HCT116 (cell line): ENCODE measurements at regions not wholly inside any gene's neighbourhood (a gene's known extent, or its start where the extent isn't known, plus 50 kb on each side); places are given as distances from the start of the nearest gene placed in this dataset.
A peak's percentile ranks its signal among the peaks of the same experiment; 100 is the strongest.

Experiments used
- ATAC-seq: fragments of 200-7000 bp; cut with Tn5 transposase; 2 replicates; pipeline ENCODE4 v1.9.1; 2020; ENCODE audit warnings: mild to moderate bottlenecking, moderate library complexity
- BruUV-seq: library from RNA; stranded (reverse); fragments of 400-500 nt; replicated peaks from 2 replicates; lab custom pipeline; 2021; lab: Mats Ljungman, UMichigan
- CTCF ChIA-PET: fragments of 300-600 bp; sonication (Branson Sonifier 250); formaldehyde crosslinking; loops from one replicate; lab custom pipeline; 2021; ENCODE audit warnings: antibody characterized with exemption; lab: Charles Lee
- POLR2A ChIA-PET: fragments of 300-600, 350-600 bp; sonication (Branson Sonifier 250); formaldehyde crosslinking; loops from one replicate; lab custom pipeline; 2021; ENCODE audit warnings: antibody characterized with exemption; lab: Charles Lee
- RAD21 ChIA-PET, 2 experiments: fragments of 300-600 bp; sonication (Branson Sonifier 250); formaldehyde crosslinking; loops; one replicate each; lab custom pipeline; 2023; ENCODE audit warnings: low total read pairs in 2 of 2; ENCODE audit not compliant: uncharacterized antibody in 2 of 2, unreplicated experiment in 2 of 2, low non-redundant PET in 1 of 2; lab: Charles Lee
- DNase-seq: peaks from one replicate; pipeline ENCODE4 v3.0.0-alpha.2; 2010; ENCODE audit warnings: low read depth, low spot score
- H2AFZ ChIP-seq: fragments of 200-600 bp; shearing (Covaris generic), sonication (generic); 2 replicates; pipeline ENCODE4 v1.6.1; 2017; ENCODE audit warnings: low read depth, mixed run types, mixed read lengths, antibody characterized with exemption, low read length; ENCODE audit not compliant: poor library complexity, severe bottlenecking
- H3K27ac ChIP-seq: 2 replicates; pipeline ENCODE4 v1.5.1; 2012; ENCODE audit warnings: low read depth, low read length
- H3K27me3 ChIP-seq: fragments of 200-600 bp; sonication (generic); 2 replicates; pipeline ENCODE4 v1.6.1; 2016; ENCODE audit warnings: mixed run types, low read length, mixed read lengths; ENCODE audit not compliant: insufficient read depth
- H3K36me3 ChIP-seq, 2 experiments: fragments of 200-500 bp in 1 of 2; fragments of 200-600 bp in 1 of 2; sonication (Bioruptor generic) in 1 of 2; sonication (generic) in 1 of 2; 2 replicates each; pipeline versions ENCODE4 v1.5.1 to v1.6.1; 2014 to 2016; ENCODE audit warnings: low read length in 2 of 2, inconsistent platforms in 1 of 2, mixed read lengths in 1 of 2, mixed run types in 1 of 2; ENCODE audit not compliant: insufficient read depth in 2 of 2, control insufficient read depth in 1 of 2
- H3K4me1 ChIP-seq, 2 experiments: fragments of 200-600 bp in 1 of 2; sonication (generic) in 1 of 2; 2 replicates each; pipeline versions ENCODE4 v1.5.1 to v1.6.1; 2012 to 2017; ENCODE audit warnings: low read length in 2 of 2, inconsistent platforms in 1 of 2, mild to moderate bottlenecking in 1 of 2, mixed read lengths in 1 of 2, mixed run types in 1 of 2, moderate library complexity in 1 of 2; ENCODE audit not compliant: insufficient read depth in 2 of 2, control insufficient read depth in 1 of 2
- H3K4me2 ChIP-seq: fragments of 200-600 bp; sonication (generic); 2 replicates; pipeline ENCODE4 v1.6.1; 2017; ENCODE audit warnings: mixed run types, low read length, mixed read lengths
- H3K4me3 ChIP-seq, 2 experiments: fragments of 200-600 bp in 1 of 2; sonication (generic) in 1 of 2; replicated peaks in 1 of 2; 2 replicates each; pipeline ENCODE4 v1.5.1; 2011 to 2016; ENCODE audit warnings: low read length in 2 of 2, control low read depth in 1 of 2, low read depth in 1 of 2, mild to moderate bottlenecking in 1 of 2, mixed read lengths in 1 of 2, mixed run types in 1 of 2
- H3K79me2 ChIP-seq: fragments of 200-600 bp; sonication (generic); 2 replicates; pipeline ENCODE4 v1.6.1; 2017; ENCODE audit warnings: mild to moderate bottlenecking, mixed run types, low read length, moderate library complexity, mixed read lengths; ENCODE audit not compliant: insufficient read depth
- H3K9ac ChIP-seq: fragments of 200-600 bp; sonication (generic); 2 replicates; pipeline ENCODE4 v1.6.1; 2016; ENCODE audit warnings: low read length, mixed read lengths
- H3K9me2 ChIP-seq: fragments of 200-600 bp; sonication (generic), shearing (Covaris generic); 2 replicates; pipeline ENCODE4 v1.6.1; 2017; ENCODE audit warnings: mixed run types, mild to moderate bottlenecking, moderate library complexity; ENCODE audit not compliant: insufficient read depth
- H3K9me3 ChIP-seq, 2 experiments: fragments of 200-500 bp in 1 of 2; fragments of 200-600 bp in 1 of 2; sonication (Bioruptor generic) in 1 of 2; sonication (generic) in 1 of 2; 2 replicates each; pipeline ENCODE4 v1.6.1; 2014 to 2017; ENCODE audit warnings: low read length in 2 of 2, mixed read lengths in 2 of 2, inconsistent platforms in 1 of 2, low read depth in 1 of 2, mild to moderate bottlenecking in 1 of 2, mixed run types in 1 of 2, moderate library complexity in 1 of 2; ENCODE audit not compliant: control insufficient read depth in 1 of 2, insufficient read depth in 1 of 2
- H4K20me1 ChIP-seq: fragments of 200-600 bp; sonication (generic), shearing (Covaris generic); 2 replicates; pipeline ENCODE4 v1.6.1; 2017; ENCODE audit warnings: mixed run types, mild to moderate bottlenecking, moderate library complexity; ENCODE audit not compliant: insufficient read depth
- CBX3 ChIP-seq: IDR thresholded peaks from 2 replicates; pipeline ENCODE4 v1.6.1; 2012; ENCODE audit warnings: low read depth
- EGR1 ChIP-seq: IDR thresholded peaks from 2 replicates; pipeline ENCODE4 v1.6.1; 2012; ENCODE audit warnings: low read depth
- EZH2 ChIP-seq: fragments of 200-600 bp; sonication (generic); IDR thresholded peaks from 2 replicates; pipeline ENCODE4 v1.6.1; 2017; ENCODE audit warnings: antibody characterized with exemption, mixed run types
- FOSL1 ChIP-seq: IDR thresholded peaks from 2 replicates; pipeline ENCODE4 v1.6.1; 2012; ENCODE audit warnings: low read depth
- RAD21 ChIP-seq: IDR thresholded peaks from 2 replicates; pipeline ENCODE4 v1.6.1; 2012; ENCODE audit warnings: low read depth, mild to moderate bottlenecking
- SRF ChIP-seq: IDR thresholded peaks from 2 replicates; pipeline ENCODE4 v1.6.1; 2012; ENCODE audit warnings: low read depth
- TCF7L2 ChIP-seq: IDR thresholded peaks from 2 replicates; pipeline ENCODE4 v1.7.0; 2011; ENCODE audit warnings: borderline replicate concordance, inconsistent platforms; ENCODE audit not compliant: insufficient read depth, insufficient read length; ENCODE audit errors: extremely low read depth
- YY1 ChIP-seq: IDR thresholded peaks from 2 replicates; pipeline ENCODE4 v1.6.1; 2011; ENCODE audit warnings: low read length, low read depth, moderate library complexity, mild to moderate bottlenecking; ENCODE audit not compliant: insufficient replicate concordance; ENCODE audit errors: extremely low read depth
- ZFX ChIP-seq: fragments of 450-650 bp; IDR thresholded peaks from 2 replicates; pipeline ENCODE4 v1.6.1; 2017
- intact Hi-C: fragments of 100-400 bp; cut with micrococcal nuclease; formaldehyde crosslinking; loops from 2 replicates; pipeline ENCODE4 v1.10.0; 2022
- TF ChIP-seq, protein P1 (sequence below): IDR thresholded peaks from 2 replicates; pipeline ENCODE4 v1.6.1; 2011; ENCODE audit warnings: mild to moderate bottlenecking, low read length, moderate library complexity; ENCODE audit not compliant: insufficient replicate concordance; ENCODE audit errors: extremely low read depth
- TF ChIP-seq, protein P2 (sequence below): IDR thresholded peaks from 2 replicates; pipeline ENCODE4 v1.6.1; 2012
- TF ChIP-seq, protein P3 (sequence below): IDR thresholded peaks from 2 replicates; pipeline ENCODE4 v1.6.1; 2012; ENCODE audit warnings: low read depth
- TF ChIP-seq, protein P4 (sequence below): IDR thresholded peaks from 2 replicates; pipeline ENCODE4 v1.6.1; 2012

DNA sequence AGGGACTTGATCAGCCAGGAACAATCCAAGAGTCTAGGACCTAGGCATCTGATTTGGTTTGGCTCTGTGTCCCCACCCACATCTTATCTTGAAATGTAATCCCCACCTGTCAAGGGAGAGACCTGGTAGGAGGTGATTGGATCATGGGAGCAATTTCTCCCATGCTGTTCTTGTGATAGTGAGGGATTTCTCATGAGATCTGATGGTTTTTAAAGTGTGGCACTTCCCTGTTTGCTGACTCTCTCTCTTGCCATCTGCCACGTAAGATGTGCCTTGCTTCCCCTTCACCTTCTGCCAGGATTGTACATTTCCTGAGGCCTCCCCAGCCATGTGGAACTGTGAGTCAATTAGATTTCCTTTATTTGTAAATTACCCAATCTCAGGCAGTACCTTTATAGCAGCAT is 201.7 kb upstream of the ACTBL2 start (continued):
- TF ChIP-seq, protein P1, sequence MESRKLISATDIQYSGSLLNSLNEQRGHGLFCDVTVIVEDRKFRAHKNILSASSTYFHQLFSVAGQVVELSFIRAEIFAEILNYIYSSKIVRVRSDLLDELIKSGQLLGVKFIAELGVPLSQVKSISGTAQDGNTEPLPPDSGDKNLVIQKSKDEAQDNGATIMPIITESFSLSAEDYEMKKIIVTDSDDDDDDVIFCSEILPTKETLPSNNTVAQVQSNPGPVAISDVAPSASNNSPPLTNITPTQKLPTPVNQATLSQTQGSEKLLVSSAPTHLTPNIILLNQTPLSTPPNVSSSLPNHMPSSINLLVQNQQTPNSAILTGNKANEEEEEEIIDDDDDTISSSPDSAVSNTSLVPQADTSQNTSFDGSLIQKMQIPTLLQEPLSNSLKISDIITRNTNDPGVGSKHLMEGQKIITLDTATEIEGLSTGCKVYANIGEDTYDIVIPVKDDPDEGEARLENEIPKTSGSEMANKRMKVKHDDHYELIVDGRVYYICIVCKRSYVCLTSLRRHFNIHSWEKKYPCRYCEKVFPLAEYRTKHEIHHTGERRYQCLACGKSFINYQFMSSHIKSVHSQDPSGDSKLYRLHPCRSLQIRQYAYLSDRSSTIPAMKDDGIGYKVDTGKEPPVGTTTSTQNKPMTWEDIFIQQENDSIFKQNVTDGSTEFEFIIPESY, result no peak
- no peak for TF ChIP-seq SRF

DNA sequence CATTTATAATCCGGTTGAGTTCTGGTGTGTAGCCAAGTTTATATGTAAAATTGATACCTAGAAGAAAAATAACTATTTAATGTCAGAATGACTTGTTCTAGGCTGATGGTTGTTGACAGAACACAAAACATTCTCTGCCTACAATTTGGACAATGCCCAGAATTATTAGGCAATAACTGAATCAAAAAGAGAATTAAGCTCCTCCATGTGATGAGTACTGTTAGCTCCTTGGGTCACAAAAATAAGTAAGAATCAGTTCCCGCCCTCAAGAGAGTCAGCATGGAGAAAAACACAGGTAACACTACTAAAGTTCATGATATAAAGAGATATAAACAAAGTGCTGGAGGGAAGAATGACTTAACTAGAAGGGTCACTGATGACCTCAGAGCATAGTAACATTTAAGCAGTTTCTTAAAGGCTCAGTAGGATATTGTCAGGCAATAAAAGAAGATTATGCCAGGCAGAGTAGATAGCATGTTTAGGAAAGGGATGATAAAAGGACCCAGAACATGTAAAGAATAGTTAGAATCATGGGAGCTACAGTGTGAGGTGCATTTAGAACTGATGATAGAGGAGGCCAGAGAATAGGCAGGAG is 200.5 kb upstream of the ACTBL2 start:
- ChIA-PET CTCF (interaction anchor here (1.1 kb wide), 1 partner anchor 10 kb away, joined by 3 read pairs; no protein-coding TSS in a partner anchor), RAD21 (no interaction called here), POLR2A (no interaction called here)
- Histone ChIP-seq H3K27ac (no peak overlapping the region), H3K4me1 (peaks cover 8 to 35% of the 10 kb centered on the region in 2 experiments; a peak in 3 of 4 replicates), H3K4me3 (no peak overlapping the region), H3K9me3 (no peaks in the 10 kb centered on the region), H3K9me2 (no peaks in the 10 kb centered on the region), H3K9ac (no peak overlapping the region), H3K79me2 (no peaks in the 10 kb centered on the region), H3K36me3 (no peaks in the 10 kb centered on the region), H2AFZ (peak overlapping the region; percentile 12), H3K4me2 (peak overlapping the region; percentile 59; the same call in 1 of the 2 replicates), H3K27me3 (no peaks in the 10 kb centered on the region), H4K20me1 (no peaks in the 10 kb centered on the region)
- ATAC-seq (no peak), DNase-seq (no peak)
- no TSS peak for BruUV-seq
- intact Hi-C loops, result no loop called here
- TF ChIP-seq ZFX, result no peak
- no peak for TF ChIP-seq SRF
- no peak for TF ChIP-seq TCF7L2
- TF ChIP-seq EZH2, result no peak
- TF ChIP-seq, protein P2, sequence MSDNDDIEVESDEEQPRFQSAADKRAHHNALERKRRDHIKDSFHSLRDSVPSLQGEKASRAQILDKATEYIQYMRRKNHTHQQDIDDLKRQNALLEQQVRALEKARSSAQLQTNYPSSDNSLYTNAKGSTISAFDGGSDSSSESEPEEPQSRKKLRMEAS, result no peak
- TF ChIP-seq RAD21, result no peak
- TF ChIP-seq FOSL1, result no peak
- TF ChIP-seq, protein P1, result no peak
- TF ChIP-seq YY1, result no peak
- TF ChIP-seq, protein P3, sequence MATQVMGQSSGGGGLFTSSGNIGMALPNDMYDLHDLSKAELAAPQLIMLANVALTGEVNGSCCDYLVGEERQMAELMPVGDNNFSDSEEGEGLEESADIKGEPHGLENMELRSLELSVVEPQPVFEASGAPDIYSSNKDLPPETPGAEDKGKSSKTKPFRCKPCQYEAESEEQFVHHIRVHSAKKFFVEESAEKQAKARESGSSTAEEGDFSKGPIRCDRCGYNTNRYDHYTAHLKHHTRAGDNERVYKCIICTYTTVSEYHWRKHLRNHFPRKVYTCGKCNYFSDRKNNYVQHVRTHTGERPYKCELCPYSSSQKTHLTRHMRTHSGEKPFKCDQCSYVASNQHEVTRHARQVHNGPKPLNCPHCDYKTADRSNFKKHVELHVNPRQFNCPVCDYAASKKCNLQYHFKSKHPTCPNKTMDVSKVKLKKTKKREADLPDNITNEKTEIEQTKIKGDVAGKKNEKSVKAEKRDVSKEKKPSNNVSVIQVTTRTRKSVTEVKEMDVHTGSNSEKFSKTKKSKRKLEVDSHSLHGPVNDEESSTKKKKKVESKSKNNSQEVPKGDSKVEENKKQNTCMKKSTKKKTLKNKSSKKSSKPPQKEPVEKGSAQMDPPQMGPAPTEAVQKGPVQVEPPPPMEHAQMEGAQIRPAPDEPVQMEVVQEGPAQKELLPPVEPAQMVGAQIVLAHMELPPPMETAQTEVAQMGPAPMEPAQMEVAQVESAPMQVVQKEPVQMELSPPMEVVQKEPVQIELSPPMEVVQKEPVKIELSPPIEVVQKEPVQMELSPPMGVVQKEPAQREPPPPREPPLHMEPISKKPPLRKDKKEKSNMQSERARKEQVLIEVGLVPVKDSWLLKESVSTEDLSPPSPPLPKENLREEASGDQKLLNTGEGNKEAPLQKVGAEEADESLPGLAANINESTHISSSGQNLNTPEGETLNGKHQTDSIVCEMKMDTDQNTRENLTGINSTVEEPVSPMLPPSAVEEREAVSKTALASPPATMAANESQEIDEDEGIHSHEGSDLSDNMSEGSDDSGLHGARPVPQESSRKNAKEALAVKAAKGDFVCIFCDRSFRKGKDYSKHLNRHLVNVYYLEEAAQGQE, result no peak
- TF ChIP-seq, protein P4, sequence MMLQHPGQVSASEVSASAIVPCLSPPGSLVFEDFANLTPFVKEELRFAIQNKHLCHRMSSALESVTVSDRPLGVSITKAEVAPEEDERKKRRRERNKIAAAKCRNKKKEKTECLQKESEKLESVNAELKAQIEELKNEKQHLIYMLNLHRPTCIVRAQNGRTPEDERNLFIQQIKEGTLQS, result no peak
- TF ChIP-seq CBX3, result no peak
- no peak for TF ChIP-seq EGR1
